Keratinocyte (primary cell): ENCODE measurements at regions not wholly inside any gene's neighbourhood (a gene's known extent, or its start where the extent isn't known, plus 50 kb on each side); places are given as distances from the start of the nearest gene placed in this dataset.

Source experiments
- DNase-seq: peaks from one replicate; pipeline ENCODE4 v3.0.0-alpha.2; 2011; ENCODE audit warnings: low read depth, missing footprints, low spot score
- FAIRE-seq: peaks from 2 replicates; lab custom pipeline; 2011; peaks lifted over from hg19 to GRCh38; lab: Jason Lieb, UNC
- H2AFZ ChIP-seq: 2 replicates; pipeline ENCODE4 v1.6.0; 2012; ENCODE audit warnings: low read length, control low read depth, inconsistent platforms; ENCODE audit not compliant: control insufficient read depth
- H3K27ac ChIP-seq: 2 replicates; pipeline ENCODE4 v1.5.1; 2011; ENCODE audit warnings: low read length; ENCODE audit not compliant: control insufficient read depth, insufficient read depth
- H3K27me3 ChIP-seq: 3 replicates; pipeline ENCODE4 v1.6.0; 2011; ENCODE audit warnings: low read length; ENCODE audit not compliant: control insufficient read depth, insufficient read depth; ENCODE audit errors: extremely low read depth
- H3K36me3 ChIP-seq, 2 experiments: 2 replicates in 1 of 2; 3 replicates in 1 of 2; pipeline ENCODE4 v1.5.1; 2011; ENCODE audit warnings: low read length in 2 of 2, mild to moderate bottlenecking in 1 of 2; ENCODE audit not compliant: control insufficient read depth in 2 of 2, insufficient read depth in 2 of 2; ENCODE audit errors: extremely low read depth in 1 of 2
- H3K4me1 ChIP-seq: 3 replicates; pipeline ENCODE4 v1.5.1; 2011; ENCODE audit warnings: low read length; ENCODE audit not compliant: control insufficient read depth, insufficient read depth; ENCODE audit errors: extremely low read depth
- H3K4me2 ChIP-seq: 3 replicates; pipeline ENCODE4 v1.6.0; 2011; ENCODE audit warnings: low read depth, low read length; ENCODE audit not compliant: control insufficient read depth, insufficient read depth; ENCODE audit errors: extremely low read depth
- H3K4me3 ChIP-seq, 3 experiments: fragments of 200-600 bp in 1 of 3; sonication (generic) in 1 of 3; 2 replicates in 2 of 3; 3 replicates in 1 of 3; pipeline ENCODE4 v1.5.1; 2011 to 2016; ENCODE audit warnings: low read length in 3 of 3, mild to moderate bottlenecking in 3 of 3, control low read depth in 2 of 3, inconsistent platforms in 1 of 3, low read depth in 1 of 3, mixed read lengths in 1 of 3, mixed run types in 1 of 3, moderate library complexity in 1 of 3; ENCODE audit not compliant: control insufficient read depth in 2 of 3, insufficient read depth in 2 of 3; ENCODE audit errors: extremely low read depth in 1 of 3
- H3K79me2 ChIP-seq: 2 replicates; pipeline ENCODE4 v1.6.0; 2012; ENCODE audit warnings: low read length; ENCODE audit not compliant: control insufficient read depth, insufficient read depth
- H3K9ac ChIP-seq: 3 replicates; pipeline ENCODE4 v1.6.0; 2011; ENCODE audit warnings: low read length; ENCODE audit not compliant: control insufficient read depth, insufficient read depth; ENCODE audit errors: extremely low read depth
- H3K9me1 ChIP-seq: 3 replicates; pipeline ENCODE4 v1.6.0; 2011; ENCODE audit warnings: low read length; ENCODE audit not compliant: control insufficient read depth, insufficient read depth; ENCODE audit errors: extremely low read depth
- H3K9me3 ChIP-seq: 2 replicates; pipeline ENCODE4 v1.5.1; 2012; ENCODE audit warnings: low read depth, low read length; ENCODE audit not compliant: control insufficient read depth
- H4K20me1 ChIP-seq: 3 replicates; pipeline ENCODE4 v1.6.0; 2011; ENCODE audit warnings: low read length; ENCODE audit not compliant: control insufficient read depth, insufficient read depth; ENCODE audit errors: extremely low read depth
- EZH2 ChIP-seq: IDR thresholded peaks from one replicate; pipeline ENCODE4 v1.6.1; 2012; ENCODE audit warnings: inconsistent platforms, mild to moderate bottlenecking, low read length, moderate library complexity
- dilution Hi-C: fragments of 300-500 bp; cut with MboI; formaldehyde crosslinking; loops from one replicate; pipeline ENCODE4 v1.7.0; 2020; ENCODE audit warnings: low sequenced_read_pairs; ENCODE audit not compliant: extremely low pct_ligation_motif_present
- TF ChIP-seq, protein P1 (sequence below), 3 experiments: IDR thresholded peaks in 1 of 3; conservative IDR thresholded peaks in 1 of 3; optimal IDR thresholded peaks in 1 of 3; 2 replicates in 2 of 3; 3 replicates in 1 of 3; pipeline versions ENCODE3 to v1.5.1; 2011; ENCODE audit warnings: low read length in 3 of 3, mild to moderate bottlenecking in 3 of 3, moderate library complexity in 2 of 3, control low read depth in 1 of 3, inconsistent platforms in 1 of 3; ENCODE audit not compliant: insufficient read depth in 2 of 3; ENCODE audit errors: extremely low read depth in 1 of 3

DNA sequence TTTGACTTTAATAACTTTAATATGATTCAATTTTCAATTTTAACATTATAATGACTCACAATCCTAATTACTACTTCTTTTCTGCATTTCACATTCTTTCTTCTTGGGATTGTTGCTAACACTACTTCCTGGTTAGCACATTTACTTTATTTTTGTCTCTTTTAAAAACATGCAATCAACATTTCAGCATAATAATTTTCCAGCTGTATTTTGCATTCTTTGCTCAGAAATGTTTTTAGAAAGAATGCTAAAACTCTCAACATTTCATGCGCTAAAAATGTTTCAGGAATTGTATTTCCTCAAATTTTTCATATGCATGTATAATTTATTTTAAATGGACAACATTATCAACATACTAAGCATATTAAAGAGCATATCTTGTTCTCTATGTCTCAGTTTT is 1302.1 kb upstream of the GJE1 start:
- H3K36me3 ChIP-seq, result no peaks in the 10 kb centered on the region
- H3K4me3 ChIP-seq, result no peak overlapping the region
- no peaks in the 10 kb centered on the region for H3K79me2 ChIP-seq
- H3K4me1 ChIP-seq, result no peaks in the 10 kb centered on the region
- TF ChIP-seq, protein P1, sequence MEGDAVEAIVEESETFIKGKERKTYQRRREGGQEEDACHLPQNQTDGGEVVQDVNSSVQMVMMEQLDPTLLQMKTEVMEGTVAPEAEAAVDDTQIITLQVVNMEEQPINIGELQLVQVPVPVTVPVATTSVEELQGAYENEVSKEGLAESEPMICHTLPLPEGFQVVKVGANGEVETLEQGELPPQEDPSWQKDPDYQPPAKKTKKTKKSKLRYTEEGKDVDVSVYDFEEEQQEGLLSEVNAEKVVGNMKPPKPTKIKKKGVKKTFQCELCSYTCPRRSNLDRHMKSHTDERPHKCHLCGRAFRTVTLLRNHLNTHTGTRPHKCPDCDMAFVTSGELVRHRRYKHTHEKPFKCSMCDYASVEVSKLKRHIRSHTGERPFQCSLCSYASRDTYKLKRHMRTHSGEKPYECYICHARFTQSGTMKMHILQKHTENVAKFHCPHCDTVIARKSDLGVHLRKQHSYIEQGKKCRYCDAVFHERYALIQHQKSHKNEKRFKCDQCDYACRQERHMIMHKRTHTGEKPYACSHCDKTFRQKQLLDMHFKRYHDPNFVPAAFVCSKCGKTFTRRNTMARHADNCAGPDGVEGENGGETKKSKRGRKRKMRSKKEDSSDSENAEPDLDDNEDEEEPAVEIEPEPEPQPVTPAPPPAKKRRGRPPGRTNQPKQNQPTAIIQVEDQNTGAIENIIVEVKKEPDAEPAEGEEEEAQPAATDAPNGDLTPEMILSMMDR (optimal IDR thresholded peaks at IDR 0.05 in 1 of 3, IDR thresholded peaks at IDR 0.05 in 1 of 3, conservative IDR thresholded peaks at IDR 0.05 in 1 of 3; ENCODE audit: extremely low read depth in 1 of 3, insufficient read depth in 2 of 3, low read length in 3 of 3), result no peak
- no peak for TF ChIP-seq EZH2
- DNase-seq (no peak), FAIRE-seq (no peak)
- H3K27me3 ChIP-seq, result no peaks in the 10 kb centered on the region
- H4K20me1 ChIP-seq, result no peaks in the 10 kb centered on the region
- no peaks in the 10 kb centered on the region for H3K9me3 ChIP-seq
- no peak overlapping the region for H3K27ac ChIP-seq
- no peak overlapping the region for H3K9ac ChIP-seq
- dilution Hi-C loops, result no loop called here
- no peaks in the 10 kb centered on the region for H3K9me1 ChIP-seq
- H2AFZ ChIP-seq, result no peak overlapping the region
- no peak overlapping the region for H3K4me2 ChIP-seq

DNA sequence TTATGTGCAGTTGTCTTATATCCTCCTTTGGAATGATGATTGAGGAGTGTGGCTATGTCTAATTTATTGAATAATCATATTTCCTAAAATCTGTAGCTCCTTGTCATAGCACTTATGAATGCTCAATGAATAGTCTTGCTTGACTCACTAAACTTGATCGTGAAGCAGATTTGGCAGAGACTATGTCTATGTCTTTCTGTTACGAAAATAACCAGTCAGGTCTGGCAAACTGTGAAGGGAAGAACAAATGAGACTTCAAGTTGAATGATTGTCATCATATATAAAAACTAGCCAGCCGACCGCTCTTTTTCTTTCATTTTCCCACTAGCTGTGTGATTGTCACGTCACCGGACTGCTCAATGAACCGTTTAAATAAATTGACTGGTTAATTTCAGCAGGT is 1303.9 kb upstream of the GJE1 start:
- H3K9ac ChIP-seq, result no peak overlapping the region
- no peaks in the 10 kb centered on the region for H3K4me1 ChIP-seq
- TF ChIP-seq, protein P1 (optimal IDR thresholded peaks at IDR 0.05 in 1 of 3, IDR thresholded peaks at IDR 0.05 in 1 of 3, conservative IDR thresholded peaks at IDR 0.05 in 1 of 3; ENCODE audit: extremely low read depth in 1 of 3, insufficient read depth in 2 of 3, low read length in 3 of 3), result no peak
- no peak for TF ChIP-seq EZH2
- H3K36me3 ChIP-seq, result no peaks in the 10 kb centered on the region
- H3K9me3 ChIP-seq, result no peaks in the 10 kb centered on the region
- no peak for DNase-seq
- FAIRE-seq, result no peak
- H3K27me3 ChIP-seq, result no peaks in the 10 kb centered on the region
- H4K20me1 ChIP-seq, result no peaks in the 10 kb centered on the region
- H3K4me3 ChIP-seq, result no peak overlapping the region
- no peaks in the 10 kb centered on the region for H3K9me1 ChIP-seq
- H3K4me2 ChIP-seq, result no peak overlapping the region
- dilution Hi-C loops, result no loop called here
- no peak overlapping the region for H3K27ac ChIP-seq
- H2AFZ ChIP-seq, result no peak overlapping the region
- no peaks in the 10 kb centered on the region for H3K79me2 ChIP-seq
